ENCODE measurements at regions not wholly inside any gene's neighbourhood (a gene's known extent, or its start where the extent isn't known, plus 50 kb on each side); places are given as distances from the start of the nearest gene placed in this dataset.

DNA sequence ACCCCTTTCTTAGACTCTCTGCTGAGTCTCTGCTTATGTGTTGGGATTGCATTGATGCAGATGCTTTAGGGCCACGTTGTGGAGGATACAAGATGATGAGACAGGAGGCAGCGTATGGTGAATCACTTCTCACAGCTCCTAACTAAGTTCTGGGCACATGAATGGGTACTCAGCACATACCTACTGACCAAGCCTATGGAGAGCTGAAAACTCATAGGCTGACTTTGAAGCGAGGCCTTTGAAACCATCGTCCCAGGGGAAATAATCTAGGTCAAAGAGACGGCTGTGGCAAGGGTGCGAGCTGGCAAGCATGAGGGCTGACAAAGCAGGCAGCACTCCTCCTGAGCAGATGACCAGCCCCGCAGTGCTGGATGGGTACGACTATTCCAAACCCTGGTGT lies 180.2 kb upstream of the TNP1 start:
- Histone ChIP-seq H3K27me3 (ENCODE audit: control insufficient read depth, insufficient read depth, low read length) (no peaks in the 10 kb centered on the region), H3K9me3 (ENCODE audit: control insufficient read depth, insufficient read depth, low read depth, low read length) (no peaks in the 10 kb centered on the region), H3K4me3 (ENCODE audit: low read depth in 2 of 2, low read length in 2 of 2) (no peak overlapping the region), H3K4me1 (ENCODE audit: control insufficient read depth, insufficient read depth, low read length) (no peaks in the 10 kb centered on the region), H3K27ac (ENCODE audit: low read length) (no peak overlapping the region), H3K36me3 (ENCODE audit: control insufficient read depth, insufficient read depth, low read length) (no peaks in the 10 kb centered on the region)
- TF ChIP-seq CTCF (IDR thresholded peaks at IDR 0.05) (no peak), REST (IDR thresholded peaks at IDR 0.05; ENCODE audit: insufficient read depth in 1 of 2, low read depth in 2 of 2, low read length in 1 of 2) (no peak), POLR2AphosphoS5 (IDR thresholded peaks at IDR 0.05; ENCODE audit: low read depth, low read length) (no peak), SIN3A (IDR thresholded peaks at IDR 0.05; ENCODE audit: borderline replicate concordance, insufficient read depth, low read depth, low read length) (no peak), TCF7L2 (IDR thresholded peaks at IDR 0.05; ENCODE audit: low read depth, low read length) (no peak)
- in situ Hi-C loops (cut with HindIII; ENCODE audit: low pct_unique_long_range_greater_than_20kb, low sequenced_read_pairs), result no loop called here
- no TSS peak for BruUV-seq (replicated peaks)
- POLR2A ChIA-PET, result no interaction called here
- CTCF ChIA-PET, result no interaction called here
- intact Hi-C loops (cut with micrococcal nuclease; ENCODE audit: unreplicated experiment), result no loop called here
- ATAC-seq (no peak), DNase-seq (ENCODE audit: low read depth, low spot score) (no peak)

DNA sequence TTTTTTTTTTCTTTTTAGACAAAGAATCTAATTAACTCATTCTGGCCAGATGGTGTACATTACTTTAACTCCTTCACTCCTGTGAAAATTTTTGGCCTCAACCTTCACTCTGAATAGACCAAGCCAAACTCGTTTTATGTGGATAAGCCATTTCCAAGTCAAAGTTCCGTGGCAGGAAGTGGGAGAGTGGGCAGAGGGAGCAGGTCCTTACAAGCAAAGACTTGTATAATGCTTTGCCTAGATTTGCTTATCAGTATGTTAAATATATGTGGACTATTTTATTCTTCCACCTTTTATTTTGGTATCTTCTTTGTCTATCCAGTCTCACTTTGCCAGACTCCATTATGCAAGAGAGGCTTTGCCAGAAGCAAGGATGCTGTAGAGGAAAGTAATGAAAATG lies 178.1 kb upstream of the TNP1 start:
- BruUV-seq (replicated peaks), result no TSS peak
- H3K4me3 ChIP-seq (ENCODE audit: low read depth in 2 of 2, low read length in 2 of 2), result no peak overlapping the region
- no peaks in the 10 kb centered on the region for H3K27me3 ChIP-seq (ENCODE audit: control insufficient read depth, insufficient read depth, low read length)
- TF ChIP-seq REST (IDR thresholded peaks at IDR 0.05; ENCODE audit: insufficient read depth in 1 of 2, low read depth in 2 of 2, low read length in 1 of 2) (no peak), CTCF (IDR thresholded peaks at IDR 0.05) (no peak), TCF7L2 (IDR thresholded peaks at IDR 0.05; ENCODE audit: low read depth, low read length) (no peak), SIN3A (IDR thresholded peaks at IDR 0.05; ENCODE audit: borderline replicate concordance, insufficient read depth, low read depth, low read length) (no peak), POLR2AphosphoS5 (IDR thresholded peaks at IDR 0.05; ENCODE audit: low read depth, low read length) (no peak)
- H3K4me1 ChIP-seq (ENCODE audit: control insufficient read depth, insufficient read depth, low read length), result no peaks in the 10 kb centered on the region
- H3K36me3 ChIP-seq (ENCODE audit: control insufficient read depth, insufficient read depth, low read length), result no peaks in the 10 kb centered on the region
- CTCF ChIA-PET, result no interaction called here
- DNase-seq (ENCODE audit: low read depth, low spot score) (no peak), ATAC-seq (no peak)
- in situ Hi-C loops (cut with HindIII; ENCODE audit: low pct_unique_long_range_greater_than_20kb, low sequenced_read_pairs) (no loop called here), intact Hi-C loops (cut with micrococcal nuclease; ENCODE audit: unreplicated experiment) (no loop called here)
- no peak overlapping the region for H3K27ac ChIP-seq (ENCODE audit: low read length)
- H3K9me3 ChIP-seq (ENCODE audit: control insufficient read depth, insufficient read depth, low read depth, low read length), result no peaks in the 10 kb centered on the region
- POLR2A ChIA-PET, result no interaction called here

Measured in Panc1 (cell line).